Activated CD8-positive, alpha-beta memory T cell treated with anti-CD3 and anti-CD28 coated beads, Interleukin-2, amount 50 U/mL, for 1 hour (primary cell): ENCODE measurements at regions not wholly inside any gene's neighbourhood (a gene's known extent, or its start where the extent isn't known, plus 50 kb on each side); places are given as distances from the start of the nearest gene placed in this dataset.

ENCODE experiments used
- DNase-seq: peaks from one replicate; pipeline ENCODE4 v3.0.0-alpha.2; 2020; ENCODE audit errors: extremely low read depth

- no peak for DNase-seq
These were observed 204.3 kb upstream of the PLET1 start for GRCh38 chr11:112464949-112465348.

- DNase-seq = no peak
These were observed 204.9 kb upstream of the PLET1 start for GRCh38 chr11:112465433-112466024.

GRCh38 chr11:112467721-112468120 is 207.1 kb upstream of the PLET1 start:
- no peak for DNase-seq

- DNase-seq = no peak
These were observed 208.7 kb upstream of the PLET1 start for GRCh38 chr11:112469376-112469775.

- no peak for DNase-seq
These were observed 209.7 kb upstream of the PLET1 start for GRCh38 chr11:112470355-112470754.

- DNase-seq = no peak
These were observed 211.1 kb upstream of the PLET1 start for GRCh38 chr11:112471731-112472130.

- no peak for DNase-seq
These were observed 216.5 kb upstream of the PLET1 start for GRCh38 chr11:112477152-112477551.

GRCh38 chr11:112477581-112478317 is 217.1 kb upstream of the PLET1 start:
- no peak for DNase-seq

- no peak for DNase-seq
These were observed 218.1 kb upstream of the PLET1 start for GRCh38 chr11:112478806-112479205.

- DNase-seq = no peak
These were observed 220.8 kb upstream of the PLET1 start for GRCh38 chr11:112481431-112481830.

GRCh38 chr11:112481893-112482292 is 221.2 kb upstream of the PLET1 start:
- DNase-seq = no peak

GRCh38 chr11:112485280-112485679 is 224.6 kb upstream of the PLET1 start:
- no peak for DNase-seq

GRCh38 chr11:112497826-112498225 is 237.2 kb upstream of the PLET1 start:
- DNase-seq = no peak

- DNase-seq = no peak
These were observed 238.0 kb upstream of the PLET1 start for GRCh38 chr11:112498701-112499100.

GRCh38 chr11:112499153-112499880 is 238.7 kb upstream of the PLET1 start:
- no peak for DNase-seq

- no peak for DNase-seq
These were observed 239.2 kb upstream of the PLET1 start for GRCh38 chr11:112499881-112500204.

GRCh38 chr11:112503410-112503809 is 242.8 kb upstream of the PLET1 start:
- DNase-seq = no peak

- DNase-seq = no peak
These were observed 243.4 kb upstream of the PLET1 start for GRCh38 chr11:112504056-112504455.

- no peak for DNase-seq
These were observed 246.2 kb upstream of the PLET1 start for GRCh38 chr11:112506852-112507251.

- no peak for DNase-seq
These were observed 246.6 kb upstream of the PLET1 start for GRCh38 chr11:112507281-112507680.

GRCh38 chr11:112508750-112509149 is 248.1 kb upstream of the PLET1 start:
- DNase-seq = no peak

- DNase-seq = no peak
These were observed 248.6 kb upstream of the PLET1 start for GRCh38 chr11:112509300-112509699.

- DNase-seq = no peak
These were observed 250.6 kb upstream of the PLET1 start for GRCh38 chr11:112511271-112511670.
